ENCODE measurements at regions not wholly inside any gene's neighbourhood (a gene's known extent, or its start where the extent isn't known, plus 50 kb on each side); places are given as distances from the start of the nearest gene placed in this dataset.

GRCh38 chr16:5482256-5482655 lies 384.7 kb upstream of the EEF2KMT start:
- intact Hi-C loops (cut with DNase I) = no loop called here
- no peak for DNase-seq

GRCh38 chr16:5480431-5481195 lies 383.0 kb upstream of the EEF2KMT start:
- intact Hi-C loops (cut with DNase I) = no loop called here

GRCh38 chr16:5479926-5480325 lies 382.3 kb upstream of the EEF2KMT start:
- intact Hi-C loops (cut with DNase I) = no loop called here
- no peak for DNase-seq

More at GRCh38 chr16:5480431-5481195, 383.0 kb upstream of the EEF2KMT start:
- DNase-seq = peak in 7 of 42 donors; percentile 24 to 72 (median 41)

GRCh38 chr16:5478036-5478435 lies 380.4 kb upstream of the EEF2KMT start:
- intact Hi-C loops (cut with DNase I) = no loop called here

GRCh38 chr16:5477251-5477650 lies 379.7 kb upstream of the EEF2KMT start:
- intact Hi-C loops (cut with DNase I) = no loop called here
- no peak for DNase-seq

More at GRCh38 chr16:5478036-5478435, 380.4 kb upstream of the EEF2KMT start:
- DNase-seq = no peak

GRCh38 chr16:5472552-5472951 lies 375.0 kb upstream of the EEF2KMT start:
- DNase-seq = no peak
- intact Hi-C loops (cut with DNase I) = no loop called here

GRCh38 chr16:5468488-5468887 lies 370.9 kb upstream of the EEF2KMT start:
- DNase-seq = no peak
- intact Hi-C loops (cut with DNase I) = no loop called here

- DNase-seq = no peak
- intact Hi-C loops (cut with DNase I) = no loop called here
These were observed 370.0 kb upstream of the EEF2KMT start for GRCh38 chr16:5467552-5467951.

- intact Hi-C loops (cut with DNase I) = no loop called here
- DNase-seq = no peak
These were observed 369.0 kb upstream of the EEF2KMT start for GRCh38 chr16:5466551-5466950.

- DNase-seq = no peak
- intact Hi-C loops (cut with DNase I) = no loop called here
These were observed 368.1 kb upstream of the EEF2KMT start for GRCh38 chr16:5465714-5466113.

GRCh38 chr16:5463820-5464219 lies 366.2 kb upstream of the EEF2KMT start:
- DNase-seq = no peak
- intact Hi-C loops (cut with DNase I) = no loop called here

GRCh38 chr16:5461574-5461973 lies 364.0 kb upstream of the EEF2KMT start:
- intact Hi-C loops (cut with DNase I) = no loop called here
- no peak for DNase-seq

- peak; percentile 20 to 92 (median 72) for DNase-seq
- intact Hi-C loops (cut with DNase I) = no loop called here
These were observed 363.5 kb upstream of the EEF2KMT start for GRCh38 chr16:5461141-5461540.

GRCh38 chr16:5460701-5461100 lies 363.1 kb upstream of the EEF2KMT start:
- intact Hi-C loops (cut with DNase I) = no loop called here
- DNase-seq = peak in 41 of 42 donors; percentile 11 to 89 (median 58)

GRCh38 chr16:5459863-5460262 lies 362.3 kb upstream of the EEF2KMT start:
- intact Hi-C loops (cut with DNase I) = no loop called here
- no peak for DNase-seq

- no peak for DNase-seq
- intact Hi-C loops (cut with DNase I) = no loop called here
These were observed 357.5 kb upstream of the EEF2KMT start for GRCh38 chr16:5455110-5455509.

- DNase-seq = no peak
- intact Hi-C loops (cut with DNase I) = no loop called here
These were observed 356.8 kb upstream of the EEF2KMT start for GRCh38 chr16:5454349-5454748.

GRCh38 chr16:5451641-5452040 lies 354.0 kb upstream of the EEF2KMT start:
- intact Hi-C loops (cut with DNase I) = no loop called here
- DNase-seq = no peak

GRCh38 chr16:5450409-5451104 lies 353.0 kb upstream of the EEF2KMT start:
- intact Hi-C loops (cut with DNase I) = no loop called here
- DNase-seq = no peak

- intact Hi-C loops (cut with DNase I) = no loop called here
- no peak for DNase-seq
These were observed 352.3 kb upstream of the EEF2KMT start for GRCh38 chr16:5449901-5450300.

GRCh38 chr16:5448798-5449197 lies 351.2 kb upstream of the EEF2KMT start:
- no peak for DNase-seq
- intact Hi-C loops (cut with DNase I) = no loop called here
